OCI-LY7 (cell line): ENCODE measurements at regions not wholly inside any gene's neighbourhood (a gene's known extent, or its start where the extent isn't known, plus 50 kb on each side); places are given as distances from the start of the nearest gene placed in this dataset.

Source experiments
- BruUV-seq: library from RNA; stranded (reverse); fragments of 400-500 nt; replicated peaks from 2 replicates; lab custom pipeline; 2021; lab: Mats Ljungman, UMichigan
- CTCF ChIA-PET: fragments of 300-600 bp; sonication (Branson Sonifier 250); formaldehyde crosslinking; loops from one replicate; lab custom pipeline; 2022; ENCODE audit warnings: antibody characterized with exemption; ENCODE audit not compliant: unreplicated experiment; lab: Charles Lee
- POLR2A ChIA-PET: fragments of 300-600 bp; sonication (Branson Sonifier 250); formaldehyde crosslinking; loops from one replicate; lab custom pipeline; 2022; ENCODE audit warnings: antibody characterized with exemption; lab: Charles Lee
- DNase-seq: peaks from one replicate; pipeline ENCODE4 v3.0.0-alpha.2; 2015; ENCODE audit warnings: low spot score
- H2AFZ ChIP-seq: fragments of 200-600 bp; sonication (generic), shearing (Covaris generic); 2 replicates; pipeline ENCODE4 v1.6.1; 2014; ENCODE audit warnings: mild to moderate bottlenecking, antibody characterized with exemption, low read length, moderate library complexity
- H3K27ac ChIP-seq: fragments of 200-600 bp; sonication (generic); 2 replicates; pipeline ENCODE4 v1.5.1; 2014; ENCODE audit warnings: mixed run types, low read depth, mild to moderate bottlenecking, moderate library complexity, low read length, inconsistent platforms; ENCODE audit not compliant: poor library complexity, severe bottlenecking
- H3K36me3 ChIP-seq: fragments of 200-600 bp; sonication (generic); 2 replicates; pipeline ENCODE4 v1.6.1; 2014; ENCODE audit warnings: mild to moderate bottlenecking, antibody characterized with exemption, low read length, moderate library complexity, mixed read lengths; ENCODE audit not compliant: insufficient read depth
- H3K4me1 ChIP-seq: fragments of 200-600 bp; sonication (generic); 2 replicates; pipeline ENCODE4 v1.5.1; 2014; ENCODE audit warnings: mild to moderate bottlenecking, low read length; ENCODE audit not compliant: insufficient read depth, poor library complexity, severe bottlenecking
- H3K4me2 ChIP-seq: fragments of 200-600 bp; sonication (generic); 2 replicates; pipeline ENCODE4 v1.6.1; 2014; ENCODE audit warnings: mild to moderate bottlenecking, low read length
- H3K4me3 ChIP-seq: fragments of 200-600 bp; sonication (generic); 2 replicates; pipeline ENCODE4 v1.5.1; 2014; ENCODE audit warnings: mild to moderate bottlenecking, low read depth, low read length; ENCODE audit not compliant: poor library complexity, severe bottlenecking
- H3K79me2 ChIP-seq: fragments of 200-600 bp; sonication (generic); 2 replicates; pipeline ENCODE4 v1.6.1; 2016; ENCODE audit warnings: low read depth, mild to moderate bottlenecking, low read length, moderate library complexity, mixed read lengths; ENCODE audit not compliant: insufficient read depth
- H3K9me2 ChIP-seq: fragments of 200-600 bp; sonication (generic); 2 replicates; pipeline ENCODE4 v1.6.1; 2016; ENCODE audit warnings: mild to moderate bottlenecking, low read length, mixed read lengths; ENCODE audit not compliant: insufficient read depth
- H3K9me3 ChIP-seq: fragments of 200-600 bp; sonication (generic); 2 replicates; pipeline ENCODE4 v1.6.1; 2014; ENCODE audit warnings: mild to moderate bottlenecking, mixed run types, low read length, mixed read lengths
- H4K20me1 ChIP-seq: fragments of 200-600 bp; sonication (generic); 2 replicates; pipeline ENCODE4 v1.6.1; 2014; ENCODE audit warnings: mild to moderate bottlenecking, antibody characterized with exemption, low read length, moderate library complexity, mixed read lengths; ENCODE audit not compliant: insufficient read depth
- EZH2phosphoT487 ChIP-seq: fragments of 200-600 bp; sonication (generic); IDR thresholded peaks from 2 replicates; pipeline ENCODE4 v1.6.1; 2018; ENCODE audit warnings: low read depth, borderline replicate concordance, mild to moderate bottlenecking, mixed run types, antibody characterized with exemption, low read length, moderate library complexity, mixed read lengths
- intact Hi-C: fragments of 100-400 bp; cut with micrococcal nuclease; formaldehyde crosslinking; loops from one replicate; pipeline ENCODE4 v1.10.0; 2022; ENCODE audit not compliant: unreplicated experiment
- TF ChIP-seq, protein P1 (sequence below): fragments of 200-600 bp; sonication (generic); conservative IDR thresholded peaks from 2 replicates; pipeline ENCODE4 v1.5.1; 2014; ENCODE audit warnings: mild to moderate bottlenecking, antibody characterized with exemption, low read length, moderate library complexity, mixed read lengths

- CTCF ChIA-PET, result no interaction called here
- POLR2A ChIA-PET, result no interaction called here
- intact Hi-C loops, result no loop called here
- Histone ChIP-seq H2AFZ (no peak overlapping the region), H3K27ac (no peak overlapping the region), H4K20me1 (no peaks in the 10 kb centered on the region), H3K4me1 (no peaks in the 10 kb centered on the region), H3K9me2 (no peaks in the 10 kb centered on the region), H3K36me3 (no peaks in the 10 kb centered on the region), H3K79me2 (no peaks in the 10 kb centered on the region), H3K4me3 (no peak overlapping the region), H3K9me3 (peaks cover 7% of the 10 kb centered on the region; the same call in 1 of the 2 replicates), H3K4me2 (no peak overlapping the region)
- no peak for DNase-seq
- BruUV-seq, result no TSS peak
- TF ChIP-seq, protein P1, sequence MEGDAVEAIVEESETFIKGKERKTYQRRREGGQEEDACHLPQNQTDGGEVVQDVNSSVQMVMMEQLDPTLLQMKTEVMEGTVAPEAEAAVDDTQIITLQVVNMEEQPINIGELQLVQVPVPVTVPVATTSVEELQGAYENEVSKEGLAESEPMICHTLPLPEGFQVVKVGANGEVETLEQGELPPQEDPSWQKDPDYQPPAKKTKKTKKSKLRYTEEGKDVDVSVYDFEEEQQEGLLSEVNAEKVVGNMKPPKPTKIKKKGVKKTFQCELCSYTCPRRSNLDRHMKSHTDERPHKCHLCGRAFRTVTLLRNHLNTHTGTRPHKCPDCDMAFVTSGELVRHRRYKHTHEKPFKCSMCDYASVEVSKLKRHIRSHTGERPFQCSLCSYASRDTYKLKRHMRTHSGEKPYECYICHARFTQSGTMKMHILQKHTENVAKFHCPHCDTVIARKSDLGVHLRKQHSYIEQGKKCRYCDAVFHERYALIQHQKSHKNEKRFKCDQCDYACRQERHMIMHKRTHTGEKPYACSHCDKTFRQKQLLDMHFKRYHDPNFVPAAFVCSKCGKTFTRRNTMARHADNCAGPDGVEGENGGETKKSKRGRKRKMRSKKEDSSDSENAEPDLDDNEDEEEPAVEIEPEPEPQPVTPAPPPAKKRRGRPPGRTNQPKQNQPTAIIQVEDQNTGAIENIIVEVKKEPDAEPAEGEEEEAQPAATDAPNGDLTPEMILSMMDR, result no peak
Measured at GRCh38 chr11:70746351-70746750, 348.0 kb downstream of the CTTN start.

DNA sequence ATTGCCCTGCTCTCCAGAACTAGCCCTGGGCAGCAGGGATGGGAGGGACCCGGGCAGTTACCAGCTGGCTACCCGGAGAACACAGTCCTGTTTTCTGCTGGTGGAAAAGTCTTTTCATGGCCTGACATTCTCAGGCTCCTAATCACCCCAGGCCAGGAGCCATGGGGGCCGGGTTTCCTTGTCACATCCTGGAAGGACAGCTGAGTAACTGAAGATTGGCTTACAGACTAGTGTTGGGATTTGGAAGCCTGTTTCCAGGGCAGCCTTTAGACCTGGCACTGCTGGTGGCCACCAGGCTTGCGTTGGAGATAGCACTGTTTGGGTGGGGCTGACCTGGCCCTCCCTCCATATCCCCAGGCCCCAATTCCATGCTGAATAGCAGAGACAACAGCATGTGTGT lies 349.0 kb downstream of the CTTN start:
- TF ChIP-seq EZH2phosphoT487, result no peak
- TF ChIP-seq, protein P1, result no peak
- BruUV-seq, result no TSS peak
- H3K4me2 ChIP-seq, result no peak overlapping the region
- H4K20me1 ChIP-seq, result no peaks in the 10 kb centered on the region
- H3K36me3 ChIP-seq, result no peaks in the 10 kb centered on the region
- H3K9me3 ChIP-seq, result peaks cover 7% of the 10 kb centered on the region; the same call in 1 of the 2 replicates
- ChIA-PET CTCF (no interaction called here), POLR2A (no interaction called here)
- H3K4me3 ChIP-seq, result no peak overlapping the region
- no peaks in the 10 kb centered on the region for H3K79me2 ChIP-seq
- no peaks in the 10 kb centered on the region for H3K9me2 ChIP-seq
- no peak overlapping the region for H2AFZ ChIP-seq
- no peak for DNase-seq
- H3K4me1 ChIP-seq, result no peaks in the 10 kb centered on the region
- intact Hi-C loops, result no loop called here
- no peak overlapping the region for H3K27ac ChIP-seq

DNA sequence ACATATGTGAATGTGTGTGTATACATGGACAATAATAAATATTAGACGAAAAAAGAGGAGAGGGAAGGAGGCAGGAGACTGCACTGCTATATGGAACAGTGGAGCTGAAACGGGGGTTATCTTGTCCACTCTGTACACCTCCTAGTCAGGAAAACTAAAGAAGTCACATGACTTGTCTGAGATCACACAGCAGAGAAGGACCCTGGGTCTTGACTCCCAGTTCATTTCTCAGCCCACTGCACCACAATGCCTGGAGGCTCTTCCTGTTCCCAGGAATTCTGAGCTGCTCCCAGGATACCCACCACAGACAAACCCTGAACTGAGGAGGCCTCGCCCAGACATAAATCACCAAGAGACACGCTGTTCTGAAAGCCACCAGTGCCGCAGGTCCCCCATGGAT lies 349.6 kb downstream of the CTTN start:
- Histone ChIP-seq H3K9me2 (no peaks in the 10 kb centered on the region), H3K4me1 (no peaks in the 10 kb centered on the region), H3K4me3 (no peak overlapping the region), H3K9me3 (peaks cover 7% of the 10 kb centered on the region; the same call in 1 of the 2 replicates), H3K4me2 (no peak overlapping the region), H3K36me3 (no peaks in the 10 kb centered on the region), H3K27ac (no peak overlapping the region), H2AFZ (no peak overlapping the region), H3K79me2 (no peaks in the 10 kb centered on the region), H4K20me1 (no peaks in the 10 kb centered on the region)
- CTCF ChIA-PET, result no interaction called here
- no peak for DNase-seq
- POLR2A ChIA-PET, result no interaction called here
- BruUV-seq, result no TSS peak
- TF ChIP-seq EZH2phosphoT487, result no peak
- TF ChIP-seq, protein P1, result no peak
- intact Hi-C loops, result no loop called here
